GM21737 (cell line): ENCODE measurements at regions not wholly inside any gene's neighbourhood (a gene's known extent, or its start where the extent isn't known, plus 50 kb on each side); places are given as distances from the start of the nearest gene placed in this dataset.

Experiments
- ATAC-seq: cut with Tn5 transposase; IDR thresholded peaks from one replicate; pipeline ENCODE4 v1.9.1; 2021; ENCODE audit warnings: mild to moderate bottlenecking, moderate library complexity; ENCODE audit not compliant: unreplicated experiment

DNA sequence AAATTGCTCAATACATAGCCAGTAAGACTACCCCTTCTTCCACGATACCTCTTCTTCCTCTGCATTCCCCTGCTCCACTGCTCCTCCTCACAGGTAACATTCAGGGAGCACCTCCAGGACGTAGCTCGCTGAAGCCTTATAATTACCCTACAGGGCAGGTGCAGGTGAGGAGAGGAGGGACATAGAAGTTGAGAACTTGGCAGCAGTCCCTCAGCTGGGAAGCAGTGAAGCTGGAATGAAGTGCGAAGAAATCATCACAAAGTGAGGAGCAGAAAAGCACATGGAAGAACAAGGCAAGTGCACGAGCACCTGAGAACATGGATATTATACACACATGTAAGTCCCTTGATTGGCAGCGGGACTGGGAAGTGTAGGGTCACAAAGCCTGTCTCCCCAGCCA is 118.2 kb downstream of the HSD17B3 start:
- ATAC-seq = no peak

DNA sequence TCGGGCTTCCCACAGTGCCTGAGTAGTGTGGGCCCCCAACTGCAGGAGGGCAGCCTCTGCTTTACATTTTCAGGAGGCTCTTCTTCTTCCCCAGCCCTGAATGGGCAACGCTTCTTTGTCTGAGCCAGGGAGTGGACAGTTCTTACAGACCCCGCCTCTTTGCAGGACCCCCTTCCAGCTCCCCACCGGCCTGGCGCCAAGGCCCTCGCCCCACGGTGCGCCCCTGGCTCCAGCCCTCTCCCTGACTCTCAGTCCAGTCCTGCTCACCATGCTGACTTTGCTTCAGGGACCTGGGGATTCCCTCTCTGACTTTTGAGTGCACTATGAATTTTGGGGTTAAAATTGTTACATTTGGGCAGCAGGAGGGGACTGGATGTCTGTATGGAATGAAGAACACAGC is 123.8 kb downstream of the HSD17B3 start:
- ATAC-seq = no peak

DNA sequence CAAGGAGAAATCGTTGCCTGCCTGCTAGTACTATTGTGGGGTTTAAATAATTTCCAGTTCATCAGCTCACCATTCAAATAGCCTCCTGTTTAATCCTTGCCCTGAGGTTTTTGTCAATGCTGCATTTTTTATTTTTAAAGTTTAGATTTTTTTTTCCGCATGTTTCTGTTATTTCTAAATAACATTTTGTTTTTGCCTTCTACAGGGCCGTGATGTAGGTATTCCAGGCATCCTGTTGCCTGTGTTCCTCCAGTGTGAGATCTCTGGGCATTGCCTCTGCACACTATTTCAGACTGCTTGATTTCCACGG is 124.3 kb downstream of the HSD17B3 start:
- ATAC-seq = no peak

DNA sequence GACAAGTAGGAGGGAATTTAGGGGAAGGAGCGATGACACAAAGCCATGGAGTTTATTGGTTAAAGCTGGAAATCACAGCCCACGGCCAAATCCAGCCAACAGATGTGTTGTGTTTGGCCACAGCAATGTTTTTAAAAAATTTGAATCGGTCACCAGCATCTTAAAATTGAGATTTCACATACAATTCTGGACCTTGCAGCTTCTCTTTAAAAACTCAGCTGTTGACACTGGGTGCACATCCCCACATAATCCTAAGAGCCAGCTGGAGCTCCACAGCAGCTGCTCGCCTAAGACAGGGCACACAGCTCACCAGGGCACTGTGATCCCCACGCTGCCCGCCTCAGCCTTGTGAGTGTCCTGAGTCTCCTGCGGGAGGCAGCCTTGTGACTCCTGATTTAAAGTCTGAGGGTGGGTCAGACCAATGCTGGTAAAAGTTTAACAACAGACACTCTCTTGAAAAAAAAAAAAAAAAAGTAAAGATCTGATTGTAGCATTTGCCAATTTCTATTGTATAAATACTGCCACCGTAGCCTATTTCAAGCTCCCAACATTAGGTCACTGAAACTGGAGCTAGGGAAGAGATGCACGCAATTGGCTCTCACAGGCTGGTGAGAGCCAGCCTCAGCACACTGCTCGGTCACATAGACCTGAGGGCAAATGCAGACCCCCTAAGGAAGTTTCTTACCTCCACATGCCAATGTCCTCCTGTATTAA is 124.8 kb downstream of the HSD17B3 start:
- ATAC-seq = no peak

DNA sequence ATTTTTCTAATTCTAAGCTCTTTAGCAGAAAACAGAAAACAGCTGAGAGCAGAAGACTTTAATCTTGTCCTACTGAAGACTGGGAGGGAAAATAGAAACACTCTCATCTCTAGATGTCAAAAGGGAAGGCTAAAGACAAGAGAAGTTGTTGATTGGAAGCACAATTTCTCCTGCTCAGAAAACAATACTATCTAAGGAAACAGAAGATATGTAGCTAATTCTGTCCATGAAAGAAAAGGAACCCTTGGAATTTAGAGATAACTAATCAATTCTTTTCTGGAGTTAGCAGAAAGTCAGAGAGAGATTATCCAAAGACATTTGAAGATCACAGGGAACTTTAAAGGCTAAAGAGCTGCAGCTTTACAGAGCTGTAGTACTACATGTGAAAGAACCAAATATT is 126.2 kb downstream of the HSD17B3 start:
- no peak for ATAC-seq

DNA sequence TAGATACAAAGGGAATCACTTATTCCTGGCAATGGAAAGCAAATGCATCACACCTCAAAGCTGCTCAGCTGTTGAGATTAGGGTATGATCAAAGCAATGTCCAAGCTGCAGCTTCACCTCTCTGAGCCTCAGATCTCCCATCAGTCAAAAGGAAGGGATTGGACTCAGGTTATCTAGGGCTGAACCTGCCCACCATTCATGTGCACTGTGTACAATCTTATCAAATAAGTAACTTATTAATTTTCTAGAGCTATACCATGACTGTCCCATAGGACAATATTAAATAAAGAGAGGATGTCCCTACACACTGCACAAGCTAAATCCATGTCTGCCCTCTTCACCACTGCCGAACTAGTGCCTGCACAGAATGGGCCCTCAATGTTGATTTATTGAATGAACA is 127.0 kb downstream of the HSD17B3 start:
- ATAC-seq = no peak

DNA sequence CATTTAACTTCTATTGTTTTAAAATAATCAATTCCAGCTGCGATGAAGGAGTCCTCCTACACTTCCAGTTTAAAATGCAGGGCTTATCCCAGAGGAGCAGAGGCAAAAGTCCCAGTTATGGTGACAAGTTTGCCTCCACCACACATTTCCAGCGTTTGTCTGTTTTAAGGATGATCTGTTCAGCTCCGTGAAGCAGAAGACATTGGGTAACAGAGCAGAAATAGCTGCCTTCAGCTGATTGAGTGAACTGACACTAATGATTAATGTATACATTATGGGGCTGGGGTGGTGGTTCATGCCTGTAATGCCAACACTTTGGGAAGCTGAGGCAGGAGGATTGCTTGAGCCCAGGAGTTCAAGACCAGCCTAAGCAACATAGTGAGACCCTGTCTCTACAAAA is 127.6 kb downstream of the HSD17B3 start:
- no peak for ATAC-seq

DNA sequence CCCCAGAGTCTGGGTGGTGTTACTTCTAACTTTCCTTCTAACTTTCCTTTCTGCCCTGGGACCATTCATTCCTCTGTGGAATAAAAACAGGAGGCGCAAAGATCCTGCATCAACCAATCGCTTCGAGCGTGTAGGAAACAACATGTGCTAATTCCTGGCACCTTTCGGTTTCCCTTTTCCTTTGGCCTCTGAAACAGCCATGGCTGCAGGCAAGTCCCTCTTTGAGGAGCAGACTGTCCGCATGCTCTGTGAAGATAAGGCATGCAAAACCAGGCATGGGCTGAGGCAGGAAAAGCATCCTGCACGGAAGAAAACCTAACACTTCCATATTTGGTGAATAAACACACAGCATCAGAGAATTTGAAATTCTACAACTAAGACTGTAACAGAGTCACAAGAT is 128.3 kb downstream of the HSD17B3 start:
- no peak for ATAC-seq

DNA sequence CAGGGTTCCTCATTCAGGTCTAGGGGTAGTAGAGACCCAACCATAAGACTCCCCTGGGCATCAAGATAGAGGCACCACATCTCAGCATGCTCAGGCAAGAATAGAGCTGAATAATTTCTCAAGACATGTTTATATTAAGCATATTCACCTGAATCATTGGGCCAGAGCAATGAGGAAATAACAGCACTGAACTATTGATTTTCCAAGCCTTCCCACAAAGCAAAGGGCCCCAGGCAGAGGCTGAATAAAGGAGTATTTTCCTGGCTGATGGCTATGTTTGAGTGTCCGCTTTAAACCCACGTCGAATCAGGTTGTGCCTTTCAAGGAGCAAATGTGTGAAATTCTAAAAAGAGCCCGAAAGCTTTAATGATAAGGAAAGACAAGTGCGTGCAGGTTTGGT is 129.2 kb downstream of the HSD17B3 start:
- no peak for ATAC-seq

DNA sequence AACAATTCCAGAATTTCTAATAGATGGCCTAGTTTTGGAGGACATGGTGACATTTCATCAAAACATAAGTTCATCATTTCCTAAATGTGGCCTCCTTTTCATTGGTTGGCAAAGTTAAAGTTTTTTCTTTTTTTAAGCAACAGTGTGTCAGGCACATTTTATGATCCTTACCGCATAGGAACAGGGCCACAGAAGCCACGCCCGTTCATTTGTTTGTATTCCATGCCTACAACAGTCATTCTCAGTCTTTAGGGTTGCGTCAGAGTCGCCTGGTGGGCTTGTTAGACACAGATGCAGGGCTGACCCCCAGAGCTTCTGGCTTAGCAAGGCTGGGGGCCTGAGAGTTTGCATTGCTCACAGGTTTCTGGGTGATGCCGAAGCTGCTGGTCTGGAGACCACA is 130.2 kb downstream of the HSD17B3 start:
- ATAC-seq = no peak

DNA sequence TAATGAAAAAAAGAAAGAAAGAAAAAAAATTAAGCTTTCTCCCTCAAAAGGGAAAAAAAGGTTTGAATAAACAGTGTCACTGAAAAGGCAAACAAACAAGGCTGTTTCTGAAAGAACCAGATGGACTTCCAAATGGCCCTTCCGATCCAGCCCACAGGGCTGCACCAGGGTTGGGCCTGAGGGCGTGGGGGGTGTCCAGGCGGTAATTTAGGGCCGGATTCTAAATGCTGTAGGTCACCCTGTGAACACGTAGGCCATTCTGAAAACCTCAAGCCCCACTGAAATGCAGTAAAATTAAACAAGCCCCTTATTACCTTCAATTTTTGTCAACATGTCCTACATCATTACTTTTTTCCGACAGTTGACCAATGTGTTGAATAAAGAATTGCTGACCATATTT is 132.1 kb downstream of the HSD17B3 start:
- ATAC-seq = no peak

DNA sequence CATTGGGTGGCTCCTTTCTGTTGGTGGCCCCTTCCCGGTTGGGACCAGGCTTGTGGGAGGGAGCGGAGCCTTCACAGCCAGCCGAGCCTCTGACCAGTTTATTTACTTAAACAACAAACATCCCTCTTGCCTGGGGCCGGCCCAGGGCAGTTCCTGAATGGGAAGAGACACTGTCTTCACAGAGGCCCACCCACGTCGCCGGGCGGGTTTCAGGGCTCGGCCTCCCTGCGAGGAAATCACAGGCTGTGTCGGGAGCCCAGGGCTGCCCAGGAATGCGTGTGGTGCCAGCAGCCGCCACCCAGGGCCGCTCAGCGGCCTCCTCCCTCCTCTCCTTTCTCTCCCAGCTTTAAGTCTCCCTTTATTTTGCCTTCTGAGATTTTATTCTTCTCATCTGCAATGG is 132.5 kb downstream of the HSD17B3 start:
- ATAC-seq = no peak

DNA sequence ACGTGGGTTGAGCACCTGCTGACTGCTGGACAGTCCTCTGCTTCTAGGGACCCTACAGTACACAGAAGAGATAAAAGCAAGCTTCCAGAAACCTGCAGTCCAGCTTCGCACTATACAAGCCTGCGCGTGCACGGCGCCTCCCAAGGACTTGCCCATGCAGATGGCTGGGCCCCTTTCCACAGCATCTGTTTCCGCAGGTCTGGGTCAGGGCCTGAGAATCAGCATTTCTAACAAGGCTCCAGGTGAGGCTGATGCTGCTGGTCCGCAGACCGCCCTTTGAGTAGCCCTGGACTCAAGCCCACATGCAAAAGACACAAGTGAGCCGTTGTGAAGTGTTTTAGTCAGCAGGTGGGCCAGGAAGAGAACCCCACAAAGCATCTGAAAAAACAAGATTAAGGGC is 133.1 kb downstream of the HSD17B3 start:
- ATAC-seq = no peak

DNA sequence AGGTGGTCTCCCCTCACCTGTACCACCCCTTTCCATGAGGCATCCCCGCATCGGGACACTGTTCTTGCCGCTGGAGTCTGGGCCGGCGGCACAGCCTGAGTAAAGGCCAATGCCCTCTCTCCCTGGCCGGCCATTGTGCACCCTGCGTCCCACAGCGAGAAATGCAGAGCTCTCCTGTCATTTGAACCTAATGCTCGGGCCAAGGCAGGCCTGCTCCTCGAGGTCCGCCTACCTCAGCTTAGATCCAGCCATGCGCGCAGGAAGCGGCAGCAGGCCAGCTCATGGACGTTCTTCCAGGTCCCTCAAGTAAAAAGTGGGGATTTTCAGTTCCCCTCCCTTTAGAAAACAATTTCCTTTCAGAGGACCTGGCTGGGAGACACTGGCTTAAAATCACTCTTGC is 135.0 kb downstream of the HSD17B3 start:
- ATAC-seq = no peak

DNA sequence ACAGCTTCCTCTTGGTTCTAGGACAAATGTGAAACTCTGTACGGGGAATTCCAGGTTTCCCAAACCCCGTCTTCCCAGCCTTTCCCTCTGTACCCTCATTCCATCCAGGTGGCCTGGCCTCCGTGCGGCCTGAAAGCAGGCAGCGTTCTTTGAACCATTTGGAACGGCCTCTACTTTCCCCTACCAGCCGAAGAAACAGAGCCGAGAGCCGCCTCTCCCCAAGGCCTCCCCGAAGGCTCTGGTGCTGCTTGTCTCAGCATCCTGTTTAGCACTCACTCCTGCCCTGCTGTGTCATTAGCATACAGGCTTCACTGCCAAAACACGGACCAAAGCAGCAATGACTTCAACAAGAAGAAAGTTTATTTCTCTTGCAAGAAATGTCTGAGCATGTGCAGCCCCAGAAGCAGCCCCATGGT is 137.7 kb downstream of the HSD17B3 start:
- ATAC-seq = no peak

DNA sequence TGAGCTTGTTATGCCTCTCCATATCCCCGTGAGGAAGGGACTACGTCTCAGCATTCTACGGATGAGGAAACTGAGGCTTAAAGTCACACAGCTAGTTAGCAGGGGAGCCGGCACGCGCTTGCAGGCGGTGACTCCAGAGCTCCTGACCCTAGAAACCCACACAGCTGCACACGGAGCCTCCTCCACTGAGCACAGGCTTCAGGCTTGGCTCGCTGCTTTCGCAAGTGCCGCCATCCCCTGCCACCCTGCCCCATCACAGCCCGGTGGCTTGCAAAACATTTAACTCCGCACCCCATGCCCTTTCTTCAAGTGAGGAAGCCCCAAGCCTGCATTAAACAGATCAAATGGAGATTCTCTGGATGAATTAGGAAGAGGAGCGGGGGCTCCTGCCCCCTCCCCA is 138.3 kb downstream of the HSD17B3 start:
- no peak for ATAC-seq

DNA sequence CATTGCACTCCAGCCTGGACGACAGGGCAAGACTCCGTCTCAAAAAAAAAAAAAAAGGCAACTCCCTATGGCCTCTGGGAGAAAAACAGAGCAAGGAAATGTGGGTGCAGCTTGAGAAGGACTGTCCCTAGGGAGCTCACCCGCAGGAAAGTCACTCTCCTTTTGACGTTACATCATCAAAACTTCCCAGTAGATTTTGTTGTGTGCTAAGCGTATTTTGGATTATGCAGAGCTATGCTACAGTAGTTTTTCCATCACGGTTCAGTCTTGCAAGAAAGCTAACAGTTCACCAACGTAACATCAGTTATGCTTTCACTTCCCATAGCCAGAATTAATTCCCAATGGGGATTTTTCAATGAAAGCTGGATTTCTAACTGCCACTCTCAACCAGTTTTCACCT is 138.8 kb downstream of the HSD17B3 start:
- no peak for ATAC-seq

DNA sequence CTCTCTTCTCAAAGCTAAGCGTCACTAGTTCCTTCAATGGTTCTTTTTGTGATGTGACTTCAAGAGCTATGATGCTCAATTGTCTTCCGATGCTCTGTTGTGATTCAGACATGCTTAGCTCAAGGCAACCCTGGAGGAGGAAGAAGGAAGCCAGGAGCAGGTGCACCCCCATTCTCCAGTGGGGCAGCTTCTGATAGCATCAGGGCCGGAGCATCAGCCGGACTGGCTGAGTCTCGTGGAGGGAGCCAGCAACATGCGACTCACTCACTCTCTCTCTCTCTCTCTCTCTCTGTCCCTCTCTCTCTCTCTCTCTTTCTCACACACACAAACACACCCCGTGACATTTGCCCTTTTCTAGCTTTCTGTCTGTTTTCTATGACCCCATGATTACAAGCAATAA is 140.2 kb downstream of the HSD17B3 start:
- no peak for ATAC-seq

DNA sequence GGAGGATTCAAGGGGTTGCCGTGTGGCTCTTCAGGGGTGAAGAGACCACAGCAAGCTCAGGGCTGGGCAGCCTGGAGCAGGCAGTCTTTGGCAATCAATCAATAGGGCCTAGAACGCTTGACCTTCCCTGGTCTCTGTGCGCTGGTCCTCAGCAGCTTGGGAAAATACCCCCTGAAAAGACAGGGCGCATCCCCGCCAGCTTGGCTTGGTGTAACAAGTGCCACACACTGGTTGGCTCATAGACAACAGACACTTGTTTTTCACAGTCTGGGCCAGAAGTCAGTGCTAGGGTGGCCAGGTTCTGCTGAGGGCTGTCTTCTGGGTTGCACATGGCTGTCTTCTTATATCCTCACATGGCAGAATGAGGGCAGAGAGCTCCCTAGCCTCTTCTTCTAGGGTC is 141.1 kb downstream of the HSD17B3 start:
- ATAC-seq = no peak

DNA sequence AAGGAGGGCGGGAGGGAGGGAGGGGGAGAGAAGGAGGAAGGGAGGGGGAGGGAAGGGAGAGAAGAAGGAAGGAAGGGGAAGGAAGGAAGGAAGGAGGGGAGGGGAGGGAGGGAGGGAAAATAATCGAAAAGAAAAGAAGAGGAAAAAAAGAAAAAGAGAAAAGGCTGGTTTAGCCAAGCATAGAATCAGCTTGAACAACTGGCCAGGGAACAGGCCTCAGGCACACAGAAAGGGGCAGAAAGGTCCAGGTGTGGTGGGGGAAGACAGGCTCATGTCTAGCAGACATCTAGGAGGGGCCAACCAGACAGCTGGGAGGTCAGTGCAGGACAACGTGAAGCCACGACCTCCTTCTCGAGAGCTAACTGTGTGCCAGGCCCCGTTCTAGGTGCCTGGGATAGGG is 141.8 kb downstream of the HSD17B3 start:
- ATAC-seq = no peak

DNA sequence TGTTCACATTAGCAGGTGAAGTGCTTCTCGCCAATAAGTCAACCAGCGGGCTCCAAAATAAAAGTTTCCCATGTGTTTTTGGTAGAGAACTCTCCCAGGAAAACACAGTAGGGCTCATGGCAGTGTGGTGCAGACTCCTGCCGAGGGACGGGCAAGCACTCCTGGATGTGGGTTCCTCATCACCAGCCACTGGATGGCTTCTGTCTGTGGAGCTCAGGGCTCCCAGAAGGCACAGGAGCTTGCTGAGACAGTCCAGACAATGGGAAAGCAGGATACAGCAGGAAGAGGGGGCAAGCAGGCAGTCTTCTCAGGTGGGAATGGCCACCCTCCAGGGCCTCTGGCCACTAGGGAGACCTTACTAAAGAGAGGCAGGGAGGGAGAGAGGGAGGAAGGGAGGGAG is 142.4 kb downstream of the HSD17B3 start:
- ATAC-seq = no peak

DNA sequence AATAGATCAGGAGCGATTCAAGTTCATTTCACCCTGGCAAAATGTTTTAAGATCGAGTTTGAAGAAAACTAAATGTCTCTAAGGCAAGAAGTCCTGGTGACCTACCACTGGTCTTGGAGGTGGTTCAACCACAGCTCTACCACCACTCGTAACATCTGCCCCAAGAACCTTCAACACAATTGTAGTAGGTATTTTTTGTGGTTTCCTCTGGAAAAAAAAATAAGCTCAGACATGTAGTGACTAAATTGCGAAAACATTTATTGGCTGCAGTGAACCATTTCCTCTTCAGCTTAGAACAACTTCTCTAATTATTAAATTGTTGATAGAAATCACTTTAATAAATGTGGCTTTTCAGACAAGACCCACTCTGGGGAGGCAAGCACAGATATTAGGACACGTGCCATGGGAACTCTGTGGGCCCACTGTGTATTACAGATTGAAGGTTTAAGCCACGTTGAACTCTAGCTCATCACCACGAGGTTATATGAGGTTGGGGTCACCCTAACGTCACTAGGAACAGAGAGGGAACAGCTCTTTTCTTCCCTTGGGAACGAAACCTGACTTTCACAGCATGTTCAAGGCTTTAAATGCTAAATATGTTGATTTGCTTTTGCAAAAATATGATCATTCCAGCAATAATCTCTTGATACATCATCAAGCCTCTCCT is 142.9 kb downstream of the HSD17B3 start:
- no peak for ATAC-seq

DNA sequence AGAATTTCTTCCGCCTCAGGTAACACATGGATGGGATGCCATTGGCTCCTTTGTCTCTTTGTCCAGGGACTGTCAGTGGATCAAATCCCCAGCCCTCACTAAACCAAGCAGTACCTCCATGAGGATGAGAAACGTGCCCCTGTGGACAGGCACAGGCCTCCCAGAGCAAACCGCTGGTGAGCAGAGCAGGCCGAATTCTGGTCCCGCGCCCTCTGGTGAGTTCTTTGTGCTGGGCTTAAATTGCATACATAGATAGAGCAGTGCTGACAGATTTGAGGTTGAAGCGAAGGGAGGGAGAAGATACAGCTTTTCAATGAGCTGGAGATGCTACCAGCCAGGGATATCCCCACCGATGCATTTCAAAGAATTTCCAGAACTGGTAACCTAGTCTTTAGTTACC is 143.8 kb downstream of the HSD17B3 start:
- ATAC-seq = no peak
